SU-DHL-6 (cell line): ENCODE measurements at regions not wholly inside any gene's neighbourhood (a gene's known extent, or its start where the extent isn't known, plus 50 kb on each side); places are given as distances from the start of the nearest gene placed in this dataset.

Experiments used
- H2AFZ ChIP-seq: fragments of 200-600 bp; sonication (generic); 2 replicates; pipeline ENCODE4 v1.6.1; 2014; ENCODE audit warnings: low read depth, mild to moderate bottlenecking, moderate library complexity, mixed read lengths, antibody characterized with exemption, low read length; ENCODE audit not compliant: severe bottlenecking
- H3F3A ChIP-seq: fragments of 200-600 bp; shearing (Covaris generic); 2 replicates; pipeline ENCODE4 v1.6.0; 2016; ENCODE audit warnings: antibody characterized with exemption, mild to moderate bottlenecking; ENCODE audit not compliant: insufficient read depth
- H3K27ac ChIP-seq: fragments of 200-600 bp; sonication (generic); 2 replicates; pipeline ENCODE4 v1.5.1; 2016; ENCODE audit warnings: low read depth, mild to moderate bottlenecking, low read length, moderate library complexity, mixed read lengths
- H3K27me3 ChIP-seq: fragments of 200-600 bp; sonication (generic), shearing (Covaris generic); 2 replicates; pipeline ENCODE4 v1.6.0; 2014; ENCODE audit warnings: mild to moderate bottlenecking, low read length
- H3K36me3 ChIP-seq: fragments of 200-600 bp; sonication (generic); 2 replicates; pipeline ENCODE4 v1.6.1; 2014; ENCODE audit warnings: mild to moderate bottlenecking, low read length, mixed read lengths
- H3K4me2 ChIP-seq: fragments of 300-600, 200-600 bp; shearing (Covaris generic), sonication (generic); 2 replicates; pipeline ENCODE4 v1.6.0; 2014; ENCODE audit warnings: low read length, low read depth, mild to moderate bottlenecking; ENCODE audit not compliant: poor library complexity, severe bottlenecking
- H3K4me3 ChIP-seq: fragments of 200-600 bp; sonication (generic); 2 replicates; pipeline ENCODE4 v1.5.1; 2014; ENCODE audit warnings: antibody characterized with exemption, low read length, mild to moderate bottlenecking, mixed read lengths; ENCODE audit not compliant: insufficient read depth, poor library complexity, severe bottlenecking
- H3K79me2 ChIP-seq: fragments of 200-600 bp; sonication (generic); 2 replicates; pipeline ENCODE4 v1.6.1; 2014; ENCODE audit warnings: mild to moderate bottlenecking, low read length, moderate library complexity; ENCODE audit not compliant: insufficient read depth
- H3K9ac ChIP-seq: fragments of 200-600 bp; sonication (generic); 2 replicates; pipeline ENCODE4 v1.7.0; 2014; ENCODE audit warnings: mild to moderate bottlenecking, low read length
- H3K9me2 ChIP-seq: fragments of 200-600 bp; sonication (generic); replicated peaks from 2 replicates; pipeline ENCODE4 v1.6.1; 2014; ENCODE audit warnings: low read length; ENCODE audit not compliant: insufficient read depth
- H3K9me3 ChIP-seq: fragments of 200-600 bp; sonication (generic); 2 replicates; pipeline ENCODE4 v1.6.1; 2014; ENCODE audit warnings: low read length, mixed read lengths; ENCODE audit not compliant: insufficient read depth
- H4K20me1 ChIP-seq: fragments of 200-600 bp; sonication (generic); 2 replicates; pipeline ENCODE4 v1.6.1; 2014; ENCODE audit warnings: low read depth, mild to moderate bottlenecking, antibody characterized with exemption, low read length, moderate library complexity, mixed read lengths
- EZH2phosphoT487 ChIP-seq: fragments of 200-600 bp; sonication (generic), shearing (Covaris generic); conservative IDR thresholded peaks from 2 replicates; pipeline ENCODE4 v1.6.1; 2018; ENCODE audit warnings: mild to moderate bottlenecking, antibody characterized with exemption, low read length, moderate library complexity, mixed read lengths
- TF ChIP-seq, protein P1 (sequence below): fragments of 200-600 bp; sonication (generic); IDR thresholded peaks from one replicate; pipeline ENCODE4 v1.5.1; 2017; ENCODE audit warnings: antibody characterized with exemption, mild to moderate bottlenecking, low read length, moderate library complexity; ENCODE audit not compliant: insufficient read depth, poor library complexity, severe bottlenecking

DNA sequence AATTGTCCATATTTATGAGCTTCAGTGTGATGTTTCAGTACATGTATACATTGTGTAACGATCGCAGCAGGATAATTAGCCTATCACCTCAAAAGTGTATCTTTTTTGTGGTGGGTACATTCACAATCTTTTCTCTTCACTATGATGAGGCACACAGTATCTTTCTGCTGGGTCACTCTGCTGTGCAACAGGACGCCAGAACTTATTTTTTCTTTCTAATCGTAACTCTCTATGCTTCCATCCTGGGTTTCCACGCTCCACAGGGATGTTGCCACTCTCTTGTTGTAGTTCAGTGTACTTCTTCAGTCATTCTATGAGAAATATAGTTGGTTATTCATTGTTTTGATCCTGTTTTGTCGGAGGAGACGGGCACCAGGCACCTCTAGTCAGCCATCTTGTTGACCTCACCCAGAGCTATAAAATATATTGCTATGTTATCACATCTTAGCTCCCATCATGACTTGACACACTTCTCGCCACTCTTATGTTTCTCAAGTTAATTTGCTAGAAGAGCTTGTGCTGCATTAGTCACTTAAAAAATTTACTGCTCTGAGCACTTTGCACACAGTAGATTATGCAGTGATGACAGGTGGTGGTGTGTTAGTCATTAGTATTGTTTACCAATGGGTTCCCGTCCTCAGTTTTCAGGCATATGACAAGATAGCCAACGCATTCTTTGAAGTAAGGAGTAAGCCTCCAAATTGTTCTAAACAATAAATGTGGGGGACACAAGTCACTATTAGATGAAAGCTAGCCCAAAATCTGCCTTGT is 1002.7 kb upstream of the PCDH7 start:
- Histone ChIP-seq H3K9me3 (no peaks in the 10 kb centered on the region), H3K4me2 (no peak overlapping the region), H3K79me2 (no peaks in the 10 kb centered on the region), H3F3A (no peaks in the 10 kb centered on the region), H2AFZ (peak overlapping the region; percentile 5), H3K36me3 (no peaks in the 10 kb centered on the region), H4K20me1 (no peaks in the 10 kb centered on the region), H3K9ac (no peak overlapping the region), H3K9me2 (no peaks in the 10 kb centered on the region), H3K27ac (no peak overlapping the region), H3K4me3 (no peak overlapping the region), H3K27me3 (no peaks in the 10 kb centered on the region)
- TF ChIP-seq EZH2phosphoT487: no peak
- TF ChIP-seq, protein P1, sequence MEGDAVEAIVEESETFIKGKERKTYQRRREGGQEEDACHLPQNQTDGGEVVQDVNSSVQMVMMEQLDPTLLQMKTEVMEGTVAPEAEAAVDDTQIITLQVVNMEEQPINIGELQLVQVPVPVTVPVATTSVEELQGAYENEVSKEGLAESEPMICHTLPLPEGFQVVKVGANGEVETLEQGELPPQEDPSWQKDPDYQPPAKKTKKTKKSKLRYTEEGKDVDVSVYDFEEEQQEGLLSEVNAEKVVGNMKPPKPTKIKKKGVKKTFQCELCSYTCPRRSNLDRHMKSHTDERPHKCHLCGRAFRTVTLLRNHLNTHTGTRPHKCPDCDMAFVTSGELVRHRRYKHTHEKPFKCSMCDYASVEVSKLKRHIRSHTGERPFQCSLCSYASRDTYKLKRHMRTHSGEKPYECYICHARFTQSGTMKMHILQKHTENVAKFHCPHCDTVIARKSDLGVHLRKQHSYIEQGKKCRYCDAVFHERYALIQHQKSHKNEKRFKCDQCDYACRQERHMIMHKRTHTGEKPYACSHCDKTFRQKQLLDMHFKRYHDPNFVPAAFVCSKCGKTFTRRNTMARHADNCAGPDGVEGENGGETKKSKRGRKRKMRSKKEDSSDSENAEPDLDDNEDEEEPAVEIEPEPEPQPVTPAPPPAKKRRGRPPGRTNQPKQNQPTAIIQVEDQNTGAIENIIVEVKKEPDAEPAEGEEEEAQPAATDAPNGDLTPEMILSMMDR: no peak

DNA sequence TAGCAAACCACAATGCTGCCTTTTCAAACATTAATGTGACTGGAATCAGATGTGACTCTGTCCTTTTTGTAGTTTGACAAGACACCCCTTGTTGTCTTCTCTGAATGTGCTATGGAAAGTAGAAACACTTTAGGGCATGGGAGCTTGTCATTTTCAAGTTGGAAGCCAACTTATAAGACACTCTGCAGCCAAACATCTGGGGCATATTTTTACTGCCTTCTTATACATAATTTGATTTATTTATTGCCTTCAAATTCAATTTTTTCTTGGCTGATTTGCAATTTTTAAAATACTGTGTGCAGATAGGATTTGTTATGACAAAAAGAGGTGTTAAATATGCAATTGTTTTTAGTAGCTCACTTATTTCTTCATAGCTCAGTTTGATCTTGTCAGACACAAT is 1002.0 kb upstream of the PCDH7 start:
- no peaks in the 10 kb centered on the region for H3K27me3 ChIP-seq
- H3K79me2 ChIP-seq: no peaks in the 10 kb centered on the region
- TF ChIP-seq EZH2phosphoT487: no peak
- H4K20me1 ChIP-seq: no peaks in the 10 kb centered on the region
- H3K9me2 ChIP-seq: no peaks in the 10 kb centered on the region
- H3K9ac ChIP-seq: no peak overlapping the region
- no peaks in the 10 kb centered on the region for H3F3A ChIP-seq
- H3K4me3 ChIP-seq: no peak overlapping the region
- H3K4me2 ChIP-seq: no peak overlapping the region
- no peaks in the 10 kb centered on the region for H3K36me3 ChIP-seq
- peak overlapping the region; percentile 5 for H2AFZ ChIP-seq
- H3K27ac ChIP-seq: no peak overlapping the region
- H3K9me3 ChIP-seq: no peaks in the 10 kb centered on the region

DNA sequence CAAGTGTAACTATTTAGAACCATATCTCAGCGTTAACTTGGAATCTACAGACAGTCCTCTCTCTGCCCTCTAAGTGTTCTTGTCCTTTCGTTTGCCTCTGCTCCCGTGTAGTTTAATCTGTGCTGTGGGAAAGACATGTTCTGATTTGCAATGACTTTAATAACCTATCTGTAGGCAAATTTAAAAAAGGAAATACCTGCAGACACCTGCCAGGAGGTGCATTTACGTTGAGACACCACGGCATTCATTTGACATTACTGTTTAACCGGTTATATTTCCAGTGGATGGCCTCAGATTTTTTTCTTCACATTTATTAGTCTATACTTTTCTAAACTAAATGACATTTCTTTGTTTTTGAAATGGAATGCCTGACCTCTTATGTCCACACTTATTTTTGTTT is 997.9 kb upstream of the PCDH7 start:
- Histone ChIP-seq H3K27me3 (no peaks in the 10 kb centered on the region), H3K79me2 (no peaks in the 10 kb centered on the region), H3K9me3 (no peaks in the 10 kb centered on the region), H3K9me2 (no peaks in the 10 kb centered on the region), H3K4me2 (no peak overlapping the region), H3K36me3 (no peaks in the 10 kb centered on the region), H3F3A (no peaks in the 10 kb centered on the region), H3K9ac (no peak overlapping the region), H4K20me1 (no peaks in the 10 kb centered on the region), H3K4me3 (no peak overlapping the region), H2AFZ (peak overlapping the region; percentile 45), H3K27ac (no peak overlapping the region)
- no peak for TF ChIP-seq EZH2phosphoT487
- TF ChIP-seq, protein P1: no peak

DNA sequence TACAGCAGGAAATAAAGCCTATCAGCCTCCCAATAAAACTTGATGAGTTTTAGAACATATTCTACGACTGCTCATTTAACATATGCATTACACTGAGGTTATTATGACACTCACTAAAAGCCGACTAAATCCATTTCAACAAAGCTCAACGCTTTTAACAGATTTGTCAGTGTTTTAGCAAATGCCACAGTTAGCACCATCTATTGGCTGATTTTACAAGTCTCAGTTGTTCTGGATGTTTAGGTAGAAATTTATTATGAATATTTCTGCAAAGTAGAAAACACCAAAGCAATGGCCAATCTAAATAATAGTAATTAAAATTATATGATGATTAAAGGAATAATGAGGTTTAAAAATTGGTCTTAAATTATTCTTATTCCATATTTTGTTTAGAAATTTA is 993.2 kb upstream of the PCDH7 start:
- no peak overlapping the region for H3K4me2 ChIP-seq
- H3K27me3 ChIP-seq: no peaks in the 10 kb centered on the region
- no peak overlapping the region for H3K27ac ChIP-seq
- no peaks in the 10 kb centered on the region for H3K9me3 ChIP-seq
- no peaks in the 10 kb centered on the region for H4K20me1 ChIP-seq
- no peak overlapping the region for H3K9ac ChIP-seq
- H3K4me3 ChIP-seq: no peak overlapping the region
- no peak overlapping the region for H2AFZ ChIP-seq
- no peaks in the 10 kb centered on the region for H3K79me2 ChIP-seq
- H3K9me2 ChIP-seq: no peaks in the 10 kb centered on the region
- TF ChIP-seq, protein P1: no peak
- TF ChIP-seq EZH2phosphoT487: no peak
- no peaks in the 10 kb centered on the region for H3K36me3 ChIP-seq
- H3F3A ChIP-seq: no peaks in the 10 kb centered on the region
